Keratinocyte (primary cell): ENCODE measurements at regions not wholly inside any gene's neighbourhood (a gene's known extent, or its start where the extent isn't known, plus 50 kb on each side); places are given as distances from the start of the nearest gene placed in this dataset.

Source experiments
- DNase-seq: peaks from one replicate; pipeline ENCODE4 v3.0.0-alpha.2; 2011; ENCODE audit warnings: low read depth, missing footprints, low spot score
- FAIRE-seq: peaks from 2 replicates; lab custom pipeline; 2011; peaks lifted over from hg19 to GRCh38; lab: Jason Lieb, UNC
- H2AFZ ChIP-seq: 2 replicates; pipeline ENCODE4 v1.6.0; 2012; ENCODE audit warnings: low read length, control low read depth, inconsistent platforms; ENCODE audit not compliant: control insufficient read depth
- H3K27ac ChIP-seq: 2 replicates; pipeline ENCODE4 v1.5.1; 2011; ENCODE audit warnings: low read length; ENCODE audit not compliant: control insufficient read depth, insufficient read depth
- H3K27me3 ChIP-seq: 3 replicates; pipeline ENCODE4 v1.6.0; 2011; ENCODE audit warnings: low read length; ENCODE audit not compliant: control insufficient read depth, insufficient read depth; ENCODE audit errors: extremely low read depth
- H3K36me3 ChIP-seq, 2 experiments: 2 replicates in 1 of 2; 3 replicates in 1 of 2; pipeline ENCODE4 v1.5.1; 2011; ENCODE audit warnings: low read length in 2 of 2, mild to moderate bottlenecking in 1 of 2; ENCODE audit not compliant: control insufficient read depth in 2 of 2, insufficient read depth in 2 of 2; ENCODE audit errors: extremely low read depth in 1 of 2
- H3K4me1 ChIP-seq: 3 replicates; pipeline ENCODE4 v1.5.1; 2011; ENCODE audit warnings: low read length; ENCODE audit not compliant: control insufficient read depth, insufficient read depth; ENCODE audit errors: extremely low read depth
- H3K4me2 ChIP-seq: 3 replicates; pipeline ENCODE4 v1.6.0; 2011; ENCODE audit warnings: low read depth, low read length; ENCODE audit not compliant: control insufficient read depth, insufficient read depth; ENCODE audit errors: extremely low read depth
- H3K4me3 ChIP-seq, 3 experiments: fragments of 200-600 bp in 1 of 3; sonication (generic) in 1 of 3; 2 replicates in 2 of 3; 3 replicates in 1 of 3; pipeline ENCODE4 v1.5.1; 2011 to 2016; ENCODE audit warnings: low read length in 3 of 3, mild to moderate bottlenecking in 3 of 3, control low read depth in 2 of 3, inconsistent platforms in 1 of 3, low read depth in 1 of 3, mixed read lengths in 1 of 3, mixed run types in 1 of 3, moderate library complexity in 1 of 3; ENCODE audit not compliant: control insufficient read depth in 2 of 3, insufficient read depth in 2 of 3; ENCODE audit errors: extremely low read depth in 1 of 3
- H3K79me2 ChIP-seq: 2 replicates; pipeline ENCODE4 v1.6.0; 2012; ENCODE audit warnings: low read length; ENCODE audit not compliant: control insufficient read depth, insufficient read depth
- H3K9ac ChIP-seq: 3 replicates; pipeline ENCODE4 v1.6.0; 2011; ENCODE audit warnings: low read length; ENCODE audit not compliant: control insufficient read depth, insufficient read depth; ENCODE audit errors: extremely low read depth
- H3K9me1 ChIP-seq: 3 replicates; pipeline ENCODE4 v1.6.0; 2011; ENCODE audit warnings: low read length; ENCODE audit not compliant: control insufficient read depth, insufficient read depth; ENCODE audit errors: extremely low read depth
- H3K9me3 ChIP-seq: 2 replicates; pipeline ENCODE4 v1.5.1; 2012; ENCODE audit warnings: low read depth, low read length; ENCODE audit not compliant: control insufficient read depth
- H4K20me1 ChIP-seq: 3 replicates; pipeline ENCODE4 v1.6.0; 2011; ENCODE audit warnings: low read length; ENCODE audit not compliant: control insufficient read depth, insufficient read depth; ENCODE audit errors: extremely low read depth
- CTCF ChIP-seq, 3 experiments: IDR thresholded peaks in 1 of 3; conservative IDR thresholded peaks in 1 of 3; optimal IDR thresholded peaks in 1 of 3; 2 replicates in 2 of 3; 3 replicates in 1 of 3; pipeline versions ENCODE3 to v1.5.1; 2011; ENCODE audit warnings: low read length in 3 of 3, mild to moderate bottlenecking in 3 of 3, moderate library complexity in 2 of 3, control low read depth in 1 of 3, inconsistent platforms in 1 of 3; ENCODE audit not compliant: insufficient read depth in 2 of 3; ENCODE audit errors: extremely low read depth in 1 of 3
- EZH2 ChIP-seq: IDR thresholded peaks from one replicate; pipeline ENCODE4 v1.6.1; 2012; ENCODE audit warnings: inconsistent platforms, mild to moderate bottlenecking, low read length, moderate library complexity
- dilution Hi-C: fragments of 300-500 bp; cut with MboI; formaldehyde crosslinking; loops from one replicate; pipeline ENCODE4 v1.7.0; 2020; ENCODE audit warnings: low sequenced_read_pairs; ENCODE audit not compliant: extremely low pct_ligation_motif_present

GRCh38 chr1:90193116-90193515 lies 198.2 kb downstream of the ZNF326 start:
- no peaks in the 10 kb centered on the region for H3K9me1 ChIP-seq
- no peaks in the 10 kb centered on the region for H4K20me1 ChIP-seq
- no peak overlapping the region for H3K27ac ChIP-seq
- no peak overlapping the region for H2AFZ ChIP-seq
- no peaks in the 10 kb centered on the region for H3K27me3 ChIP-seq
- no peak for DNase-seq
- H3K9ac ChIP-seq = no peak overlapping the region
- TF ChIP-seq CTCF (optimal IDR thresholded peaks at IDR 0.05 in 1 of 3, IDR thresholded peaks at IDR 0.05 in 1 of 3, conservative IDR thresholded peaks at IDR 0.05 in 1 of 3; ENCODE audit: extremely low read depth in 1 of 3, insufficient read depth in 2 of 3, low read length in 3 of 3) (no peak), EZH2 (no peak)
- dilution Hi-C loops = no loop called here
- no peak overlapping the region for H3K4me2 ChIP-seq
- no peaks in the 10 kb centered on the region for H3K79me2 ChIP-seq
- FAIRE-seq = no peak
- no peaks in the 10 kb centered on the region for H3K4me1 ChIP-seq
- no peaks in the 10 kb centered on the region for H3K9me3 ChIP-seq
- H3K4me3 ChIP-seq = no peak overlapping the region
- H3K36me3 ChIP-seq = no peaks in the 10 kb centered on the region

GRCh38 chr1:90192408-90192807 lies 197.5 kb downstream of the ZNF326 start:
- Histone ChIP-seq H3K27me3 (no peaks in the 10 kb centered on the region), H2AFZ (no peak overlapping the region), H3K36me3 (no peaks in the 10 kb centered on the region), H3K79me2 (no peaks in the 10 kb centered on the region), H3K27ac (no peak overlapping the region), H4K20me1 (no peaks in the 10 kb centered on the region), H3K4me1 (no peaks in the 10 kb centered on the region), H3K4me2 (no peak overlapping the region), H3K9me3 (no peaks in the 10 kb centered on the region), H3K9ac (no peak overlapping the region), H3K4me3 (no peak overlapping the region), H3K9me1 (no peaks in the 10 kb centered on the region)
- TF ChIP-seq EZH2 (no peak), CTCF (optimal IDR thresholded peaks at IDR 0.05 in 1 of 3, IDR thresholded peaks at IDR 0.05 in 1 of 3, conservative IDR thresholded peaks at IDR 0.05 in 1 of 3; ENCODE audit: extremely low read depth in 1 of 3, insufficient read depth in 2 of 3, low read length in 3 of 3) (no peak)
- no peak for DNase-seq
- no peak for FAIRE-seq
- dilution Hi-C loops = no loop called here
